HCT116 (cell line): ENCODE measurements at regions not wholly inside any gene's neighbourhood (a gene's known extent, or its start where the extent isn't known, plus 50 kb on each side); places are given as distances from the start of the nearest gene placed in this dataset.

ENCODE experiments used
- ATAC-seq: fragments of 200-7000 bp; cut with Tn5 transposase; 2 replicates; pipeline ENCODE4 v1.9.1; 2020; ENCODE audit warnings: mild to moderate bottlenecking, moderate library complexity
- BruUV-seq: library from RNA; stranded (reverse); fragments of 400-500 nt; replicated peaks from 2 replicates; lab custom pipeline; 2021; lab: Mats Ljungman, UMichigan
- CTCF ChIA-PET: fragments of 300-600 bp; sonication (Branson Sonifier 250); formaldehyde crosslinking; loops from one replicate; lab custom pipeline; 2021; ENCODE audit warnings: antibody characterized with exemption; lab: Charles Lee
- POLR2A ChIA-PET: fragments of 300-600, 350-600 bp; sonication (Branson Sonifier 250); formaldehyde crosslinking; loops from one replicate; lab custom pipeline; 2021; ENCODE audit warnings: antibody characterized with exemption; lab: Charles Lee
- RAD21 ChIA-PET, 2 experiments: fragments of 300-600 bp; sonication (Branson Sonifier 250); formaldehyde crosslinking; loops; one replicate each; lab custom pipeline; 2023; ENCODE audit warnings: low total read pairs in 2 of 2; ENCODE audit not compliant: uncharacterized antibody in 2 of 2, unreplicated experiment in 2 of 2, low non-redundant PET in 1 of 2; lab: Charles Lee
- DNase-seq: peaks from one replicate; pipeline ENCODE4 v3.0.0-alpha.2; 2010; ENCODE audit warnings: low read depth, low spot score
- H2AFZ ChIP-seq: fragments of 200-600 bp; shearing (Covaris generic), sonication (generic); 2 replicates; pipeline ENCODE4 v1.6.1; 2017; ENCODE audit warnings: low read depth, mixed run types, mixed read lengths, antibody characterized with exemption, low read length; ENCODE audit not compliant: poor library complexity, severe bottlenecking
- H3K27ac ChIP-seq: 2 replicates; pipeline ENCODE4 v1.5.1; 2012; ENCODE audit warnings: low read depth, low read length
- H3K27me3 ChIP-seq: fragments of 200-600 bp; sonication (generic); 2 replicates; pipeline ENCODE4 v1.6.1; 2016; ENCODE audit warnings: mixed run types, low read length, mixed read lengths; ENCODE audit not compliant: insufficient read depth
- H3K36me3 ChIP-seq, 2 experiments: fragments of 200-500 bp in 1 of 2; fragments of 200-600 bp in 1 of 2; sonication (Bioruptor generic) in 1 of 2; sonication (generic) in 1 of 2; 2 replicates each; pipeline versions ENCODE4 v1.5.1 to v1.6.1; 2014 to 2016; ENCODE audit warnings: low read length in 2 of 2, inconsistent platforms in 1 of 2, mixed read lengths in 1 of 2, mixed run types in 1 of 2; ENCODE audit not compliant: insufficient read depth in 2 of 2, control insufficient read depth in 1 of 2
- H3K4me1 ChIP-seq, 2 experiments: fragments of 200-600 bp in 1 of 2; sonication (generic) in 1 of 2; 2 replicates each; pipeline versions ENCODE4 v1.5.1 to v1.6.1; 2012 to 2017; ENCODE audit warnings: low read length in 2 of 2, inconsistent platforms in 1 of 2, mild to moderate bottlenecking in 1 of 2, mixed read lengths in 1 of 2, mixed run types in 1 of 2, moderate library complexity in 1 of 2; ENCODE audit not compliant: insufficient read depth in 2 of 2, control insufficient read depth in 1 of 2
- H3K4me2 ChIP-seq: fragments of 200-600 bp; sonication (generic); 2 replicates; pipeline ENCODE4 v1.6.1; 2017; ENCODE audit warnings: mixed run types, low read length, mixed read lengths
- H3K4me3 ChIP-seq, 2 experiments: fragments of 200-600 bp in 1 of 2; sonication (generic) in 1 of 2; replicated peaks in 1 of 2; 2 replicates each; pipeline ENCODE4 v1.5.1; 2011 to 2016; ENCODE audit warnings: low read length in 2 of 2, control low read depth in 1 of 2, low read depth in 1 of 2, mild to moderate bottlenecking in 1 of 2, mixed read lengths in 1 of 2, mixed run types in 1 of 2
- H3K79me2 ChIP-seq: fragments of 200-600 bp; sonication (generic); 2 replicates; pipeline ENCODE4 v1.6.1; 2017; ENCODE audit warnings: mild to moderate bottlenecking, mixed run types, low read length, moderate library complexity, mixed read lengths; ENCODE audit not compliant: insufficient read depth
- H3K9ac ChIP-seq: fragments of 200-600 bp; sonication (generic); 2 replicates; pipeline ENCODE4 v1.6.1; 2016; ENCODE audit warnings: low read length, mixed read lengths
- H3K9me2 ChIP-seq: fragments of 200-600 bp; sonication (generic), shearing (Covaris generic); 2 replicates; pipeline ENCODE4 v1.6.1; 2017; ENCODE audit warnings: mixed run types, mild to moderate bottlenecking, moderate library complexity; ENCODE audit not compliant: insufficient read depth
- H3K9me3 ChIP-seq, 2 experiments: fragments of 200-500 bp in 1 of 2; fragments of 200-600 bp in 1 of 2; sonication (Bioruptor generic) in 1 of 2; sonication (generic) in 1 of 2; 2 replicates each; pipeline ENCODE4 v1.6.1; 2014 to 2017; ENCODE audit warnings: low read length in 2 of 2, mixed read lengths in 2 of 2, inconsistent platforms in 1 of 2, low read depth in 1 of 2, mild to moderate bottlenecking in 1 of 2, mixed run types in 1 of 2, moderate library complexity in 1 of 2; ENCODE audit not compliant: control insufficient read depth in 1 of 2, insufficient read depth in 1 of 2
- H4K20me1 ChIP-seq: fragments of 200-600 bp; sonication (generic), shearing (Covaris generic); 2 replicates; pipeline ENCODE4 v1.6.1; 2017; ENCODE audit warnings: mixed run types, mild to moderate bottlenecking, moderate library complexity; ENCODE audit not compliant: insufficient read depth
- ELF1 ChIP-seq: IDR thresholded peaks from 2 replicates; pipeline ENCODE4 v1.6.1; 2012; ENCODE audit warnings: low read depth, borderline replicate concordance
- EZH2 ChIP-seq: fragments of 200-600 bp; sonication (generic); IDR thresholded peaks from 2 replicates; pipeline ENCODE4 v1.6.1; 2017; ENCODE audit warnings: antibody characterized with exemption, mixed run types
- MAX ChIP-seq: IDR thresholded peaks from 2 replicates; pipeline ENCODE4 v1.6.1; 2012
- POLR2A ChIP-seq: IDR thresholded peaks from 2 replicates; pipeline ENCODE4 v1.7.0; 2011; ENCODE audit warnings: borderline replicate concordance; ENCODE audit not compliant: insufficient read depth, insufficient read length; ENCODE audit errors: extremely low read depth
- POLR2AphosphoS5 ChIP-seq: IDR thresholded peaks from 2 replicates; pipeline ENCODE4 v1.6.1; 2011; ENCODE audit warnings: mild to moderate bottlenecking, low read depth, low read length, moderate library complexity
- REST ChIP-seq: IDR thresholded peaks from 2 replicates; pipeline ENCODE4 v1.6.1; 2012; ENCODE audit warnings: low read depth
- SIN3A ChIP-seq: IDR thresholded peaks from 2 replicates; pipeline ENCODE4 v1.6.1; 2012; ENCODE audit warnings: low read depth
- SP1 ChIP-seq: IDR thresholded peaks from 2 replicates; pipeline ENCODE4 v1.6.1; 2012; ENCODE audit warnings: low read depth
- SRF ChIP-seq: IDR thresholded peaks from 2 replicates; pipeline ENCODE4 v1.6.1; 2012; ENCODE audit warnings: low read depth
- intact Hi-C: fragments of 100-400 bp; cut with micrococcal nuclease; formaldehyde crosslinking; loops from 2 replicates; pipeline ENCODE4 v1.10.0; 2022

- Histone ChIP-seq H3K4me1 (no peaks in the 10 kb centered on the region), H3K27ac (no peak overlapping the region), H3K79me2 (no peaks in the 10 kb centered on the region), H3K27me3 (no peaks in the 10 kb centered on the region), H4K20me1 (no peaks in the 10 kb centered on the region), H3K4me2 (no peak overlapping the region), H3K36me3 (no peaks in the 10 kb centered on the region; a peak in 1 of 4 replicates), H2AFZ (no peak overlapping the region), H3K9me2 (no peaks in the 10 kb centered on the region), H3K9ac (no peak overlapping the region), H3K4me3 (no peak overlapping the region), H3K9me3 (peaks cover 8% of the 10 kb centered on the region in 2 experiments; a peak in 2 of 4 replicates)
- RAD21 ChIA-PET, result no interaction called here
- POLR2A ChIA-PET, result no interaction called here
- intact Hi-C loops, result no loop called here
- CTCF ChIA-PET, result no interaction called here
- TF ChIP-seq POLR2AphosphoS5 (no peak), REST (no peak), SP1 (no peak), MAX (no peak), SIN3A (no peak), ELF1 (no peak), SRF (no peak), POLR2A (no peak), EZH2 (no peak)
- no TSS peak for BruUV-seq
- no peak for ATAC-seq
- no peak for DNase-seq
Observed at GRCh38 chr21:16438761-16439160, 709.0 kb downstream of the USP25 start.
